GM12874 (cell line): ENCODE measurements at regions not wholly inside any gene's neighbourhood (a gene's known extent, or its start where the extent isn't known, plus 50 kb on each side); places are given as distances from the start of the nearest gene placed in this dataset.

Source experiments
- CTCF ChIP-seq: IDR thresholded peaks from 2 replicates; pipeline ENCODE4 v1.5.1; 2011; ENCODE audit warnings: low read depth, mild to moderate bottlenecking, control low read depth, low read length, moderate library complexity; ENCODE audit not compliant: insufficient read depth

- TF ChIP-seq CTCF, result no peak
Observed at GRCh38 chr2:198232281-198232680, 427.9 kb downstream of the PLCL1 start.

- no peak for TF ChIP-seq CTCF
Observed at GRCh38 chr2:198231562-198231961, 427.2 kb downstream of the PLCL1 start.

- TF ChIP-seq CTCF, result no peak
Observed at GRCh38 chr2:198220763-198221610, 416.6 kb downstream of the PLCL1 start.

- TF ChIP-seq CTCF, result no peak
Observed at GRCh38 chr2:198219292-198219691, 414.9 kb downstream of the PLCL1 start.

GRCh38 chr2:198214114-198214596 is 409.8 kb downstream of the PLCL1 start:
- no peak for TF ChIP-seq CTCF

- no peak for TF ChIP-seq CTCF
Observed at GRCh38 chr2:198213253-198213652, 408.9 kb downstream of the PLCL1 start.

- TF ChIP-seq CTCF, result no peak
Observed at GRCh38 chr2:198211706-198212105, 407.3 kb downstream of the PLCL1 start.
